NCI-H1436 treated with DMSO at 0.1 percent for 48 hours (cell line): ENCODE measurements at regions not wholly inside any gene's neighbourhood (a gene's known extent, or its start where the extent isn't known, plus 50 kb on each side); places are given as distances from the start of the nearest gene placed in this dataset.

ENCODE experiments used
- DNase-seq: peaks from one replicate; lab custom pipeline; 2025; lab: John Stamatoyannopoulos, UW

DNA sequence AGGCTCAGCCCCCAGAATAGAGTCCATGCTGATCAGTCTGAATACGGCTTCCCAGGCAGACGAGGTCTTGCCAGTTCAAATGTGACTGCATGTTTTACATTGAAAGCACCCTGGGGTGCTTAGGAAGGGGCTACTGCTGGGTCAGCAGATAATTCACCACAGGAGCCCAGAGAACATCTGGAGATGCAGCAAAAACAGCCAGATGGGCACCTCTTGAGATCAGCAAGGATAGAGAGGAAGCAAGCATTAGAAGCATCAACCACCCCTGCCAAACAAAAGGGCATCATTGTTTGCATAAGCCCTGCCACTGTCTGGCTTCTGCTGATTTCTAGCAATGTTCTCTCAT is 403.1 kb downstream of the RRAGC start:
- DNase-seq: no peak

DNA sequence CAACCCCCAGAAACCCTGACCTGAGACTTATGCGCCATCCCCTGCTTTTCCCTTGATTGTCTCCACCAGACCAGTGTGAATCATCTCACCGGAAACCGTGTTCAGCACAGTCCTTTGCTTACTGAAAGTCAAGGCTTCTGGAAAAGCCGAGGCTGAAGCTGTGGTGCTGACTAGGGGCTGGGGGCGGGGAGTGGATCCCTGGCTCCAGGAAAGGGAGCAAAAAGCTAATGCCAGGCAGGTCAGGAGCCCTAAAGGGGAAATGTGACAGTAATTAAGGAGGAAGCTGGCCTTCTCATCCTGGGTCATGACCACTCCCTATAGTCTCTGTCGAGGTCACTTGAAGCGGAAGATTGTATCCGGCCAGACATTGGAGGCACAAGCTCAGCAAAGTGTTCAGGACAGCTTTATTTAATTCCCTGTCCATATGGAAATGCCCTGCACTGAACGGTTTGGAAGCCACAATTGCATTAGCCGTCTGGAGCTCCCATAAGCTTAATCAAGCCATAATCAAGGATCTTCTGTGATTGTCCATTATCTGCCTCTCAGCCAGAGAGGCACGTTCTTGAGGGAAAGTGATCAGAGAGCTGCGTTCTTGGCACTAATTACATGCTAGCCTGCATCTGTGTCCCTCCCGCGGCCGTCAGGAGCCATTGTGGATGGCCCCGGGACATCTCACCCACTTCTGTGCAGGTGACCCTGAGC is 403.6 kb downstream of the RRAGC start:
- no peak for DNase-seq

DNA sequence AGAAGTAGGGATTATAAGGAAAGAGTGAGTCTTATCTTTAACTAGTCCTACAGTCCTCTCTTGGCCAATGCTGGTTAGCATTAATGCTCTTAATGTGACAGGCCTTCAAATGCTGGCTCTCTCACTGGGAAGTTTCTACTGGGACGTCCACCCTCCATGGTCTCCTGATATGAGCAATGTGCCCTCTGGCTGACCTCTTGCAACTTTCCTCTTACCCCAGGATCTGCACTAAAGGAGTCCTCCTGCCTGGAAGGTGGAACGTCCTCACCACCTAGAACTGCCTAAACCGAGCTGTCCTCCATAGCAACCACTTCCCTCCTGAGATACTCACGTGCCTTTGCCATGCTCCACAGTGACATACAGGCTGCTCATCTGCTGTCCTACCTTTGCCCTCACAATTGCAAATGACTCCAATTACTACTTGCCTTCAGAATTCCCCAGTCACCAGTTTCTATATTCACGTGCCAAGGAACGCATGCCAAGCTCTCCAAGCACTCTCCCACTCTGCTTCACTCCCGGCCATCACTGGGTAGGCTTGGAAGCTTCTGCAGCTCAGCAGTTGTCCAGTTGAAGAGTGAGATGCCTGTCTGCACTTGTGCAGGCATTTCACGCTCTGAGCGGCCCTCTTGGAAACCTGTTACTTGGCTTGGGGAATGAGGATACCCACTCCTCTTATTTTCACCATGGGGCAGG is 404.7 kb downstream of the RRAGC start:
- DNase-seq: no peak

DNA sequence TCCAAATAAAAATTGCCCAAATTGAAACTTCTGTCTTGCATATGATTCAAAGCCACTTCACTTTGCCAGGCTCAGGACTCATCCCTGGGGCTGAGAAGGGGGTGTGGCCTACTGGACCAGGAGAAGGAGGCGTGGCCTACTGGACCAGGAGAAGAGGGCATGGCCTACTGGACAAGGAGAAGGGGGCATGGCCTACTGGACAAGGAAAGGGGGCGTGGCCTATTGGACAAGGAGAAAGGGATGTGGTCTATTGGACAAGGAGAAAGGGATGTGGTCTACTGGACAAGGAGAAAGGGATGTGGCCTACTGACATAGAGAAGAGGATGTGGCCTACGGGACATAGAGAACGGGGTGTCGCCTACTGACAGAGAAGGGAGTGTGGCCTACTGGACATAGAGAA is 405.3 kb downstream of the RRAGC start:
- DNase-seq: no peak

GRCh38 chr1:38452246-38452645 is 405.7 kb upstream of the POU3F1 start:
- no peak for DNase-seq

- DNase-seq: no peak
These were observed 405.0 kb upstream of the POU3F1 start for GRCh38 chr1:38451541-38451993.

DNA sequence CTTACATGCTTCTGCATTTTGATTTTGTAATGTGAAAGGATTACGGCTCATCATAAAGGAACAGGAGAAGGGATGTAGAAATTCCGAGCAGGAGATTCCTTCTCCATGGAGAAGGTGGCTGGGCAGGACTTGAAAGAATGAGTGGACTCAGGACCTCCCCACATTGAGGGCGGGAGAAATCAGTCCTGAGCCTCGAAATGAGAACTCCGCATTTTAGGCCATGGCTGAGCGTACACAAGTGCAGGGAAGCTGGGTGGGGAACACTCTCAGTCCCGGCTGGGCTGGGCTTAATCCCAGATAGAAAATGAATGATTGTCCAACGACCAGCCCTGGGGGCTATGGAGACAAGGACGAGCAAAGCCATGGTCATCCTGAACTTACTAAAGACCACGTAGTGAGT is 402.3 kb upstream of the POU3F1 start:
- DNase-seq: no peak

- DNase-seq: no peak
These were observed 400.3 kb upstream of the POU3F1 start for GRCh38 chr1:38446936-38447335.

GRCh38 chr1:38444770-38445442 is 398.3 kb upstream of the POU3F1 start:
- DNase-seq: no peak

DNA sequence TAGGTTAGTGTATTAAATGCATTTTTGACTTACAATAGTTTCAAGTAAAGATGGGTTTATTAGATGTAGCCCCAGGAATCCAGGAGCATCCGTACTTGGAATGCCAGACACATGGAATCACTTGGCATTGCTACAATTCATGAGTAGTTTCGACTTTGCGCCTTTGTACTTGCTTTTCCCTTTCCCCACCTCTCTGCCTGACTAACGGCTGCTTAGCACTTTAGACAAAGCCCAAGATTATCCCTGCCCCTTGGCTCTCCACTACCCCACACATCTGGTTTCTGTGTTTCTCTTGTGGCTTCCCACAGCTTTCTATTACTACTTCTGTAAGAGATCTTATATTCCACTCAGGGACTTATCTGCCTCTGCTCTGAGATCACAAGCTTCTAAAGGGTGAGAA is 397.7 kb upstream of the POU3F1 start:
- no peak for DNase-seq

GRCh38 chr1:38440402-38440801 is 393.8 kb upstream of the POU3F1 start:
- no peak for DNase-seq

DNA sequence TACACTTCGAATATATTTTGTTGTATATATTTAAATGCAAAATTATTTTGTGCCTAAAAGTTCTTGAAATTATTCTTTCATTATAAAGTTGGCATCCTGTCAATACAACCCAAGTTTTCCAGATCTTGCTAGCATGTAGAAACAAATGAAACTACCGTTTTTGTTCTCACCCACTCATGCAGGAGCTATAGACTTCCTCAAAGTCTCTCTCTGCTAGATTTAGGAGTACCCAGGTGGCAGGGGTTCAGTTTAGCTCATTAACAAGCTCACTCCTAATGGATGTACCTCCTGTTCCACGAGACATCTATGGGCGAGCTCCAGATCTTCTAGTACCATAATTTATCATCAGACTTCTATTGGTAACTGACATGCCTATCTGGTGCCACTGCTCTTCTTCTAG is 390.2 kb upstream of the POU3F1 start:
- no peak for DNase-seq

GRCh38 chr1:38436006-38436405 is 389.4 kb upstream of the POU3F1 start:
- DNase-seq: no peak

DNA sequence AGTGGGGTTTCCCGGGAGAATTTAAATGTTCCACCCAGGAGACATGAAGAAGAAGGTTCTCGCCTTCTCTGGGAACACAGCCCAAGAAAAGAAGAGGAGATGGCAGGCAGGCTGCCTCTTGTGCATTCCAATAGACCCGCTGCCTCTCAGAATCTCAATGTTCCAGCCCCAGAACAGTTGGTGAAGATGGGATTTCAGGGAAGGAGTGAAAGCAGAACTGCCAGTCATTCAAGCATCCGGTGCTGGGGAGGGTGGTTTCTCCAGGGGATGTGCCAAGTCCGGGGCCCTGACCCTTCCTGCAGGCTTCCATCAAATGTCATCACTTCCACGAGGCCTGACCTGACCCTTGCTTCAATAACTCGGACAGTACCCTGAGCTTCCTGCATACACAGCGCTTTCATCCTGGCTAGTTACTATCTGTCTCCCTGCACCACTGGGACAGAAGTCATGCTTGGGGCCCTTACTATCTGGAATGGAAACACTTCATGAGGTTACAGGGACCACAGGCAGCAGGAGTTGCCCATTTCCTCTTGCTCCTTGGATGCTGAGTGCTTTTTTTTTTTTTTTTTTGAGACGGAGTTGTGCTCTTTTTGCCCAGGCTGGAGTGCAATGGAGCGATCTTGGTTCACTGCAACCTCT is 386.6 kb upstream of the POU3F1 start:
- no peak for DNase-seq

DNA sequence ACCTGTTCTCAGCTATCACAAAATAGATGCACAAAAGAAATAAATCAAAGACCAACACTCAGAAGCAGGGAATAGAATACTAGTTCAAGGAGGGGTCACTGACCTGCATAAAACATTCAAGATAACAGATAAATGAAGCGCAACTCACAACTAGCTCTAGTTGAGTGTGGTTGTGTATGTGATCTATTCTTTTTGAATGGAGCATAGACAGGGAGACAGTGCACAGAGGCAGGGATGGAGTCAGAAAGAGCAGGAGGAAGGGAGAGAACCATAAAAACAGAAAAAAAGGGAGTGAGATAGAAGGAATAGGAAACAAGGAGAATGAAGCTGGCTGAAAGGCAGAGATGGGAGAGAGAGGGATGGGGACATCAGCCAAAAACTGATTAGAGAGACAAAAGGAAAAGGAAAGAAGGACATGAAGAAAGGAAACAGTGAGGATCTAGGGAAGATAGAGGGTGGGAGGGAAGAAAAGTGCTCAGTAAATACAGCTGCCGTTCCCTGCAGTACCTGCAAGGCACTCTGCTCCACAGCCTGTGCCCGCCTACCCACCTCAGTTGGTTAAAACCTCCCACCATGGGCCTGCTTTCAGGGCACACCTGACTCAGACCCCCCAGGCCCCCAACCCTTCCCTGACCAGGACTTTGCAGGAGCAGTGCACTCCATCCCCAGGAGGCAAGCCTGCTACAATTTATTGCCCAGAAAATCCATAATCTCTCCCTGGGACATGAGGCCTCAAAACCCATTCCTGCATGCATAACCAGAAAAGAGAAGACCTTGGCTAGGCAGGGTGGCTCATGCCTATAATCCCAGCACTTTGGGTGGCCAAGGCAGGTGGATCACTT is 385.2 kb upstream of the POU3F1 start:
- no peak for DNase-seq

- no peak for DNase-seq
These were observed 384.4 kb upstream of the POU3F1 start for GRCh38 chr1:38430949-38431348.

DNA sequence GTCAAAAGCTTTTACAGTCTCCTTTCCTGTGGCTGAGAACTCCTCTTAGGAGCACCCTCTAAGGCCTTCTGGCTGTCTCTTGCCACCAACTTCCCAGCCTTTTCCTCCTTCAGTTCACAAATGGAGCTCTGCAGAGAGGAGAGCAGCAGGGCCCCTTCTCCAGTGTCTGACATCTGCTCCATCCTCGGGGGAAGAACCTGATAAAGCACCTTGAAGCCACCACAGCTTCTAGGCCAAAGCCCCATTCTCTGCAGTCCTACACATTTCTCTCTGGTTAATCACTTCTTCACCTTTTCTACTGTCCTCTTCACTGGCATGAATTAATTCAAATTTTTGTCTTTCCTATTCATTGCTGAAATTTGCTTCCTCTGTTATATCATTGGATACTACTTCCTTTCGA is 378.1 kb upstream of the POU3F1 start:
- DNase-seq: no peak

DNA sequence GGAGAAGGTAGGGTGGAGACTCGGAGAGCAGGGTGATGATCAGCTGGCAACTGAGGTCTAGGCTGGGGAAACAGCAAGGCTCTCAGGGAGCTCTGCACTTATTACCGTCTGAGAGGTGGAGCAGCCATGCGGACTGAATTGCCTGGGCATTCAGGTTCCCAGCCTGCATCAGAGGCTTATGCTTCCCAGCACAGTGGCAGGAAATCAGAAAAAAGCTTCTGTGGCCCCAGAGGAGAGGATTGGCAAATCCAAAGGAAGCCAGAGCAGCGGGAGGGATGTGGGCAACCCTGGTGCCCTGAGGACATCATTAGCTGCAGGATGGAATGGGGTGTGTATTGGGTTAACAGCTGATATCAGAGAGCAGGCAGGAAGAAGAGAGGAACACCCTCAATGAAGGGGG is 374.1 kb upstream of the POU3F1 start:
- DNase-seq: no peak

- no peak for DNase-seq
These were observed 371.8 kb upstream of the POU3F1 start for GRCh38 chr1:38418195-38419030.

DNA sequence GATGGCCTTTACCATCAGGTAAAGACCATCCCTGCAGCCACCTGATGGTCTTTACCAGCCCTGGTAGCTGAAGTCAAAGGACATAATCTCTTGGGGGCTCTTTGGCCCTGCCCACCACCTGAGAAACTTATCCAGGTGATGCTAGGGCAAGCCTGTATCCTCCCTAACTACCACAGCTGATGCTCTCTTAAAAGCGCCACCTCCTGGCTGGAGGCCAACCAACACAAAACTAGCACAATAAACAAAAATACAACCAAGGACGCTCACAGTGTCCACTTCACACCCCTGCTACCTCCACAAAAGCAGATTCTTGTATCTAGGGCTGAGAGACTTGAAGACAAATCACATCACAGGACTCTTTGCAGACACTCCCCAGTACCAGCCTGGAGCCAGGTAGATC is 357.1 kb upstream of the POU3F1 start:
- DNase-seq: no peak

- DNase-seq: no peak
These were observed 355.7 kb upstream of the POU3F1 start for GRCh38 chr1:38402230-38402815.
